ENCODE measurements at regions not wholly inside any gene's neighbourhood (a gene's known extent, or its start where the extent isn't known, plus 50 kb on each side); places are given as distances from the start of the nearest gene placed in this dataset.
"Not testable (repeated sequence)": the region's sequence is repeated elsewhere in the genome, so short reads cannot be mapped to it uniquely, and the experiment has no call there.

- no peaks in the 10 kb centered on the region for H3K36me3 Mint-ChIP-seq (ENCODE audit: low read depth)
- no peaks in the 10 kb centered on the region for H3K27me3 Mint-ChIP-seq
- H3K9me3 Mint-ChIP-seq: no peaks in the 10 kb centered on the region
- ATAC-seq (replicated peaks): no peak
- H3K27ac Mint-ChIP-seq: no peak overlapping the region
- H3K4me3 Mint-ChIP-seq: no peak overlapping the region
- no peaks in the 10 kb centered on the region for H3K4me1 Mint-ChIP-seq
These were observed 549.4 kb downstream of the TRIB2 start for GRCh38 chr2:13266166-13266565.

DNA sequence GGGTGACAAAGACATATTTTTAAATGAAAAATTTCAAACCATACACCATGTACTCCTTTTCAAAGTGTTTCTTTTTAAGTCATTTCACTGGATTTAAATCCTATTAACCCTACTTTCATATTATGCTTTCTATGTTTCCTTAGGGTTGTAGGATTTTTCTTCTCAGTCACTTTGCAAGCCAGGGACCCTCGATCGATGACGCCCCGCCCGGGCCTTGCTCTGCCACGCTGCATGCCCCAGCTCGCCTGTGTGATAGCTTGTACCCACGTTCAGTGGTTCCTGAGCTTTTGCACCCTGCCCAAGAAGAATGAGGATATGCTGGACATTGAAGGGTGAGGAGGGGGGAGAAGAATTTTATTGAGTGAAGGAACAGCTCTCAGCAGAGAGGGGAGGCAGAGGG lies 568.0 kb downstream of the TRIB2 start:
- Mint-ChIP-seq H3K27ac (no peak overlapping the region), H3K27me3 (peaks cover 4% of the 10 kb centered on the region), H3K4me3 (no peak overlapping the region), H3K36me3 (ENCODE audit: low read depth) (no peaks in the 10 kb centered on the region), H3K9me3 (no peaks in the 10 kb centered on the region), H3K4me1 (no peaks in the 10 kb centered on the region)
- ATAC-seq (replicated peaks): no peak

GRCh38 chr2:13289310-13289709 lies 572.6 kb downstream of the TRIB2 start:
- no peaks in the 10 kb centered on the region for H3K27me3 Mint-ChIP-seq
- H3K27ac Mint-ChIP-seq: no peak overlapping the region
- no peak for ATAC-seq (replicated peaks)
- no peak overlapping the region for H3K4me3 Mint-ChIP-seq
- H3K4me1 Mint-ChIP-seq: no peaks in the 10 kb centered on the region
- H3K9me3 Mint-ChIP-seq: no peaks in the 10 kb centered on the region
- H3K36me3 Mint-ChIP-seq (ENCODE audit: low read depth): no peaks in the 10 kb centered on the region

GRCh38 chr2:13308478-13308805 lies 591.7 kb downstream of the TRIB2 start:
- not testable (repeated sequence) for H3K36me3 Mint-ChIP-seq (ENCODE audit: low read depth); H3K9me3 Mint-ChIP-seq; H3K4me1 Mint-ChIP-seq; H3K4me3 Mint-ChIP-seq; H3K27me3 Mint-ChIP-seq; ATAC-seq (replicated peaks); H3K27ac Mint-ChIP-seq

- Mint-ChIP-seq H3K27ac (no peak overlapping the region), H3K27me3 (peaks cover 9% of the 10 kb centered on the region), H3K4me3 (no peak overlapping the region), H3K36me3 (ENCODE audit: low read depth) (no peaks in the 10 kb centered on the region), H3K9me3 (peaks cover 11% of the 10 kb centered on the region), H3K4me1 (no peaks in the 10 kb centered on the region)
- ATAC-seq (replicated peaks): no peak
These were observed 592.3 kb downstream of the TRIB2 start for GRCh38 chr2:13308989-13309388.

- peaks cover 3% of the 10 kb centered on the region for H3K9me3 Mint-ChIP-seq
- ATAC-seq (replicated peaks): no peak
- H3K27me3 Mint-ChIP-seq: no peaks in the 10 kb centered on the region
- no peaks in the 10 kb centered on the region for H3K36me3 Mint-ChIP-seq (ENCODE audit: low read depth)
- no peaks in the 10 kb centered on the region for H3K4me1 Mint-ChIP-seq
- no peak overlapping the region for H3K4me3 Mint-ChIP-seq
- no peak overlapping the region for H3K27ac Mint-ChIP-seq
These were observed 615.3 kb downstream of the TRIB2 start for GRCh38 chr2:13332060-13332459.

DNA sequence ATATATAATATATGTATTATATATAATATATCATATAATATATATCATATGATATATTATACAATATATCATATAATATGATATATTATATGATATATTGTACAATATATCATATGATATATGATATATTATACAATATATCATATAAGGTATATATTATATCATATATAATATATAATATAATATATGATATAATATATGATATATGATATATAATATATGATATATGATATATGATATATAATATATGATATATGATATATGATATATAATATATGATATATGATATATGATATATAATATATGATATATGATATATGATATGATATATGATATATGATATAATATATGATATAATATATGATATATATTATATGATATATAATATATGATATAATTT lies 617.3 kb downstream of the TRIB2 start:
- not testable (repeated sequence) for H3K36me3 Mint-ChIP-seq (ENCODE audit: low read depth); H3K27me3 Mint-ChIP-seq; ATAC-seq (replicated peaks); H3K4me3 Mint-ChIP-seq; H3K4me1 Mint-ChIP-seq; H3K9me3 Mint-ChIP-seq; H3K27ac Mint-ChIP-seq

DNA sequence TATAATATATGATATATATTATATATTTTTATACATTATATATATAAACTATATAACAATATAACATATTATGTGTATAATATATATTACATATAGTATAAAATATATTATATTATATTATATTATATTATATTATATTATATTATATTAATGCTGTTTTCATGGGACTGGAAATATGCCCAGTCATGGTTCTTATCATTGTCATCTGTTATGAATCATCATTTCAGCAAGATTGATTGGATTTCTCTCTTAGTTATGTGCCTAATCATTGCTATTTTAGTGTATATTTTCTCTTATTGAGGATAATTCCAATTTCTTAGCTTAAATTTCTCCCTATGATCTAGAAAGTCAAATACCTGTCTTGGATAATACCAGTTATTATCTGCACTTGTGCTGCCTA lies 617.8 kb downstream of the TRIB2 start:
- Mint-ChIP-seq H3K36me3 (ENCODE audit: low read depth) (no peaks in the 10 kb centered on the region), H3K4me1 (no peaks in the 10 kb centered on the region), H3K4me3 (no peak overlapping the region), H3K9me3 (peaks cover 3% of the 10 kb centered on the region), H3K27me3 (no peaks in the 10 kb centered on the region), H3K27ac (no peak overlapping the region)
- ATAC-seq (replicated peaks): no peak

GRCh38 chr2:13335862-13336535 lies 619.3 kb downstream of the TRIB2 start:
- Mint-ChIP-seq H3K27ac (no peak overlapping the region), H3K4me1 (no peaks in the 10 kb centered on the region)

DNA sequence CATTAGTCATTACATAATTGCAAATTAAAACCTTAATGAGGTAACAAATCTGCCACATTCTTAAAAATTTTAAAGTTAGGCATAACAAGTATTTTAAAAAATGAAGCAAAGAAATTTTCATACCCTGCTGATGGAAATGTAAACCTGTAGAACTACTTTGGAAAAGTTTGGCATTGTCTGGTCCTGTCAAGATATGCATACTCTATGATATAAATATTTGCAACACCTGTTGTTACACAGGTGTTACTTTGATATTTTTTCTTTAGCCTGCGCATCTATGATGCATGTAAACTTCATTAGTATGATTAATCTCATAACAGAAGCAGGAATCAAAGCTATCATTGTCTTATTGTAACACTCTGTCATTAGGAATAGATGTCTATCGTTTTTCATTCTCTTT lies 634.3 kb downstream of the TRIB2 start:
- ATAC-seq (replicated peaks): no peak
- H3K4me3 Mint-ChIP-seq: no peak overlapping the region
- no peak overlapping the region for H3K27ac Mint-ChIP-seq
- H3K36me3 Mint-ChIP-seq (ENCODE audit: low read depth): no peaks in the 10 kb centered on the region
- H3K27me3 Mint-ChIP-seq: no peaks in the 10 kb centered on the region
- H3K9me3 Mint-ChIP-seq: no peaks in the 10 kb centered on the region
- no peaks in the 10 kb centered on the region for H3K4me1 Mint-ChIP-seq

More at GRCh38 chr2:13335862-13336535, 619.3 kb downstream of the TRIB2 start:
- no peaks in the 10 kb centered on the region for H3K27me3 Mint-ChIP-seq
- H3K36me3 Mint-ChIP-seq (ENCODE audit: low read depth): no peaks in the 10 kb centered on the region
- ATAC-seq (replicated peaks): no peak
- H3K9me3 Mint-ChIP-seq: peaks cover 3% of the 10 kb centered on the region
- H3K4me3 Mint-ChIP-seq: no peak overlapping the region

DNA sequence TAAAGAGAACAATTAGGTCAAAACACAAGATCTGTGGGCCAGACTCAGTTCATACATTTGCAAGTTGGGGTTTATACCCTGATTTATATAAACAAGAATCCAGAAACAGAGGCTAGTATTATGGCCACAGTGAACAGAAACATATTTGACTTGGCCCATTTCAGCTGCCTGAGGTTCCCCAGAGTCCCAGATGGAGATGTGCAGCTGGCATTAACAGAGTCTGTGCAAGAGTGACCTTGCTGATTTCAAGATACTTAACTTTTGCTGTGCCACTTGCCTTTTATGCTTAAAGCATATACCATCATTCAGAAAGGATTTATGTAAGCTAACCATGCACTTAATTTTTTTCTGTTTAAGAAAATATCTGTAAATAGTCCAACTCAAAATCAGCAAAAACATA lies 636.3 kb downstream of the TRIB2 start:
- Mint-ChIP-seq H3K27me3 (no peaks in the 10 kb centered on the region), H3K4me1 (no peaks in the 10 kb centered on the region), H3K9me3 (no peaks in the 10 kb centered on the region), H3K4me3 (no peak overlapping the region), H3K36me3 (ENCODE audit: low read depth) (no peaks in the 10 kb centered on the region), H3K27ac (no peak overlapping the region)
- no peak for ATAC-seq (replicated peaks)

GRCh38 chr2:13354031-13354430 lies 637.3 kb downstream of the TRIB2 start:
- no peaks in the 10 kb centered on the region for H3K36me3 Mint-ChIP-seq (ENCODE audit: low read depth)
- no peaks in the 10 kb centered on the region for H3K9me3 Mint-ChIP-seq
- no peak overlapping the region for H3K4me3 Mint-ChIP-seq
- no peak overlapping the region for H3K27ac Mint-ChIP-seq
- H3K27me3 Mint-ChIP-seq: no peaks in the 10 kb centered on the region
- no peaks in the 10 kb centered on the region for H3K4me1 Mint-ChIP-seq
- no peak for ATAC-seq (replicated peaks)

DNA sequence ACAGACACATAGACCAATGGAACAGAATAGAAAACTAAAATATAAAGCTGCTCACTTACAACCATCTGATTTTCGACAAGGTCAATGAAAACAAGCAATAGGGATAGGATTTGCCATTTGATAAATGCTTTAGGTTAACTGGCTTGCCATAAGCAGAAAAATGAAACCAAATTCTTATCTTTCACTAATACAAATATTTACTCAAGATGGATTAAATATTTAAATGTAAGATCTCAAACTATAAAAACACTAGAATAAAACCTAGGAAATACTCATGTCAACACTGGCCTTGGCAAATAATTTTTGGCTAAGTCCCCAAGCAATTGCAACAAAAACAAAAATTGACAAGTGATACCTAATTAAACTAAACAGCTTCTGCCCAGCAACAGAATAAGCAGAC lies 665.2 kb downstream of the TRIB2 start:
- H3K4me3 Mint-ChIP-seq: not testable (repeated sequence)

GRCh38 chr2:13389172-13389571 lies 672.4 kb downstream of the TRIB2 start:
- peaks cover 14% of the 10 kb centered on the region for H3K9me3 Mint-ChIP-seq
- H3K36me3 Mint-ChIP-seq (ENCODE audit: low read depth); H3K4me3 Mint-ChIP-seq; H3K27ac Mint-ChIP-seq; ATAC-seq (replicated peaks); H3K27me3 Mint-ChIP-seq; H3K4me1 Mint-ChIP-seq: not testable (repeated sequence)

More for the DNA sequence above, 665.2 kb downstream of the TRIB2 start:
- H3K27ac Mint-ChIP-seq; H3K36me3 Mint-ChIP-seq (ENCODE audit: low read depth); ATAC-seq (replicated peaks); H3K4me1 Mint-ChIP-seq; H3K9me3 Mint-ChIP-seq; H3K27me3 Mint-ChIP-seq: not testable (repeated sequence)

GRCh38 chr2:13390676-13391075 lies 673.9 kb downstream of the TRIB2 start:
- no peak for ATAC-seq (replicated peaks)

DNA sequence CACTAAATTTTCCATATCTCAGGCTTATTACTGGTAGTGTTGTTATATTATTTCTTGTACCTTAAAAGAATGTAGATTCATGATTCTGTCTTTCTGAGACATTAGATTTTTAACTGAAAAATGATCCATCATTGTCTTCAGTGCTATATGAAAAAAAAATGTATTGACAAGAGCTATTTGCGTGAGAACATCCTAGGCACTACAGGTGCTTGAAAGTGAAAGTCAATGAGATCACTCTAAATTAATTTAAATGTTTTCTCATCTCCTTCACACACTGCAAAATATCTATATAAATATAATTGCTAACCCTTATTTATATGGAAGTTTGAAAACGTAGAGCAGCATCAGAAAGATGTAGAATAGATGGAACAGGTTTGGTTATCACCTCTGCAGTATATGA lies 684.6 kb downstream of the TRIB2 start:
- Mint-ChIP-seq H3K36me3 (ENCODE audit: low read depth) (no peaks in the 10 kb centered on the region), H3K27ac (no peak overlapping the region), H3K9me3 (peaks cover 18% of the 10 kb centered on the region), H3K27me3 (peaks cover 3% of the 10 kb centered on the region), H3K4me3 (no peak overlapping the region), H3K4me1 (no peaks in the 10 kb centered on the region)
- ATAC-seq (replicated peaks): no peak

More at GRCh38 chr2:13390676-13391075, 673.9 kb downstream of the TRIB2 start:
- Mint-ChIP-seq H3K4me3 (no peak overlapping the region), H3K9me3 (peaks cover 11% of the 10 kb centered on the region), H3K27ac (no peak overlapping the region), H3K4me1 (no peaks in the 10 kb centered on the region), H3K36me3 (ENCODE audit: low read depth) (no peaks in the 10 kb centered on the region), H3K27me3 (peaks cover 3% of the 10 kb centered on the region)

Data from activated T-helper 17 cell treated with anti-CD3 and anti-CD28 coated beads, Interleukin-2, amount 50 U/mL, for 72 hours (primary cell).